ENCODE measurements at regions not wholly inside any gene's neighbourhood (a gene's known extent, or its start where the extent isn't known, plus 50 kb on each side); places are given as distances from the start of the nearest gene placed in this dataset.

- no peak for TF ChIP-seq CTCF (IDR thresholded peaks at IDR 0.05)
- no peak for TF ChIP-seq ZFX (IDR thresholded peaks at IDR 0.05; ENCODE audit: borderline replicate concordance)
Observed at GRCh38 chr6:67883500-67884366, 751.3 kb upstream of the ADGRB3 start.
